NCI-H345 treated with DMSO at 0.1 percent for 48 hours (cell line): ENCODE measurements at regions not wholly inside any gene's neighbourhood (a gene's known extent, or its start where the extent isn't known, plus 50 kb on each side); places are given as distances from the start of the nearest gene placed in this dataset.
A peak's percentile ranks its signal among the peaks of the same experiment; 100 is the strongest.

Experiments
- DNase-seq: peaks from one replicate; lab custom pipeline; 2025; ENCODE audit not compliant: unreplicated experiment; lab: John Stamatoyannopoulos, UW

DNA sequence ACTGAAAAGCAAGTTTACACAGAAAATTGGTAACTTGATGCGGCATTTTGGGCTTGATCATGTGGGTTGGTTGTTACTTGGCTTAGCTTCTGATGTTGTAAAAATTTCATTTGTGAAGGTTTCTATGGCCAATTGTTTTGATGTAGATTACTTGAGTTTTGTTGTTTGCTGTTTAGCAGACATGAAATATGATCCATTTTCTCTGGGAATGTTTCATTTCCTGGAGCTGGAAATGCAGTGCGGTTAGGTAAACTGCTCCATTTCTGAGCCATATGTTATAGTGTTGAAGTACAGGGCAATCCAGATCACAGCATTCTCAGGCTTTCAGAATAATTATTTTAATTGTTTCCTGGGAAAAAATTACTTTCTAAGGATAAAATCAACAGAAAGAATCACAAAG lies 396.9 kb downstream of the ENC1 start:
- no peak for DNase-seq

- DNase-seq, result no peak
Measured at GRCh38 chr5:74242516-74242915, 398.0 kb downstream of the ENC1 start.

GRCh38 chr5:74241751-74242140 lies 398.8 kb downstream of the ENC1 start:
- DNase-seq, result no peak

- no peak for DNase-seq
Measured at GRCh38 chr5:74240783-74241750, 399.5 kb downstream of the ENC1 start.

GRCh38 chr5:74239261-74239660 lies 401.3 kb downstream of the ENC1 start:
- no peak for DNase-seq

- DNase-seq, result no peak
Measured at GRCh38 chr5:74237571-74238145, 402.9 kb downstream of the ENC1 start.

DNA sequence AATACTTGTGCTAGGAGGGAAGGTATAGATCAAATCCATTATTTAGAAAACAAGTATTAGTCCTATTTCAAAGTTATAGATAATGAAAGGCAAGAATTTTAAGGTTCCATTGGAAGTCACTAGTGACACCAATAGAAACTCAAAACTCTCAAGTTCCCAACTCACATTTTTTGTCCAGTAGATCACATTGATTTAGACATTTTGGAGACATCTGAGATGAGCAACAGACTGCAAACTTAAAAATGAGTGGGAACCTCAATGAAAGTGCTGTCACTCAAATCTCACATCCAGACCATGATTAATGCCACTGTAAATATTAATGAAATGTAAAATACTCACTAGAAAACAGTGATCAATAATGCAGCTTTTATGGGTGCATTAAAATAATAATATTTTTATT lies 405.0 kb downstream of the ENC1 start:
- no peak for DNase-seq

GRCh38 chr5:74233571-74233970 lies 407.0 kb downstream of the ENC1 start:
- DNase-seq, result no peak

DNA sequence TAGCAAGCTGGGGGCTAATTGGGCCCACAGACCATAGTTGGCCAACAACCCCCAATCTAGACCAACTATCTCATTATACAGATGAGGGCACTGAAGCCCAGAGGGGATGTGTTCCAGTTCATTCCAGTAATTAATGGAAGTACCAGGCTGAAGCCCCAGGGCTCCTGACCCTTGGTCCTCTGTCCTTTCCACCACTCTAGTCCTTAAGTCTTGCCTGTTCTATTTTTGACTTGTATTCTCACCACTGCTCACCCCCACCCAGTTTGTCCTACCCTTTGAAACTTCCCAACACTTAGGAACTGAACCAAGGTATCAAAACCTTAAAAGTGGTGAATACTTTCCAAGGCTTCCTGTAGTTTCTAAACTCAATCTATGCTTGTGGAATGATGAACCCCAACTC lies 407.4 kb downstream of the ENC1 start:
- DNase-seq, result no peak

DNA sequence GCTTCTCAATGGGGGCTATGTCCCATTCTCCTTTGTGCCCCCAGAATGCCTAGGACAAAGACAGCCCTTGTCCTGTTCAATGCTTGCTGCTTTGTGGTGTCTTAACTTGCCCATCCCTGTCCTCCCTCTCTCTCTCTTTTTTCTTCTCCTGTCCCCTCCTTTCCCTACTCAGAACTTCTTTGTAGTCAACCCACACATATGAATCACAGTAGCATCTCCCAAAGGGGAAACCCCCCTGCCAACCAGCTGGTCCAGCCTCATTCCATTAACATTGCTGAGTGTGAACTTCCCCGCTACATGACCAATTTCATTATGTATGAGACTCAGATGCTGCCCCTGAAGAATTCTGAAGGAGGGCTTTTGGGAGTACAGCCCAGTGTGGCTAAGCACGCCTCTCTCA lies 408.3 kb downstream of the ENC1 start:
- no peak for DNase-seq

DNA sequence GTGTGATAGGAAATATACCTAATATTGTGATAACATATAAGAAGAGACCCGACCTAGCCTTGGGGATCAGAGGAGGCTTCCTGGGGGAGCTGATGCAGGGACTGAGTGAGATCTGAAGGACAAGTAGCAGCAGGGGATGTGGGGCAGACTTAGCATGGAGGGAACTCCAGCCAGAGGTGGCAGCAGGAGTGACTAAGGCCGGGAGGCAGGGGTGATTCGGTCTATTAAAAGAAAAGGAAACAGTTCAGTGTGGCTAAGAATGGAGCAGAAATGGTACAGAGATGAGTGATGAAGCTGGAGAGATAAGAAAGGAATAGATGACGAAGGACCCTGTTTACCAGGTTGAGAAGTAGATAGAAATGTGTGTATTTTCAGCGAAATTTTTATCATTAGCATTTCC lies 408.8 kb downstream of the ENC1 start:
- no peak for DNase-seq

- no peak for DNase-seq
Measured at GRCh38 chr5:74226716-74227485, 413.6 kb downstream of the ENC1 start.

DNA sequence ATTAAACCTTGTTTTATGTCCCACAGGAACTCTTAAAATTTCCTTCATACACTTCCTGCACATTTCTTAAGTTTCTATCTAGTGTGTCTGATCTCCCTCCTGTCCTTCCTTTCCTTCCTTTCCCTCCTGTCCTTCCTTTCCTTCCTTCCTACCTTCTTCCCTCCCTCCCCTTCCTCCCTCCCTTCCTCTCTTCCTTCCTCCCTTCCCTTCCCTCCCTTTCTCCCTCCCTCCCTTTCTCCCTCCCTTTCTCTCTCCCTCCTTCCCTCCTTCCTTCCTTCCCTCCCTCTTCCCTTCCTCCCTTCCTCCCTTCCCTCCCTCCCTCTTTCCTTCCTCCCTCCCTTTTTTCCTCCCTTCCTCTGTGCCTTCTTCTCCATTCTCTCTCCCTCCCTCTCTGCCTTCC lies 414.9 kb downstream of the ENC1 start:
- DNase-seq, result no peak

- no peak for DNase-seq
Measured at GRCh38 chr5:74224331-74224730, 416.2 kb downstream of the ENC1 start.

DNA sequence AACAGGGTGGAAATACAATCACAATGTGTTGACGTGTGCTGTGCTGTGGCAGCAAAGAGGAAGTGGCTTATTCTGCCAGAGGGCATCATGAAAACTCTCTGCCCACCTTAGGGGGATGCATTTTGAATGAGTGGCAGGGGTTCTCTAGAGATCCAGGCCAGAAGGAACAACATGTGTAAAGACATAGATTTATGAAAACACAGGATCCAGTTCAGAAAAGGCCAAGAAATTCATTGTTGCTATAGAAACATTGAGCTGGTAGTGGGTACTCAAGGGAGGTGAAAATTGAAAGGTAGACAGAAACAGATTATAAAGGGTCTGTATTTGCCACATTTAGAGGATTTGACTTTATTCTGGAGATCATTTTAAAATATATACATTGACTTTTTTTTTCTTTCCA lies 417.7 kb downstream of the ENC1 start:
- no peak for DNase-seq

DNA sequence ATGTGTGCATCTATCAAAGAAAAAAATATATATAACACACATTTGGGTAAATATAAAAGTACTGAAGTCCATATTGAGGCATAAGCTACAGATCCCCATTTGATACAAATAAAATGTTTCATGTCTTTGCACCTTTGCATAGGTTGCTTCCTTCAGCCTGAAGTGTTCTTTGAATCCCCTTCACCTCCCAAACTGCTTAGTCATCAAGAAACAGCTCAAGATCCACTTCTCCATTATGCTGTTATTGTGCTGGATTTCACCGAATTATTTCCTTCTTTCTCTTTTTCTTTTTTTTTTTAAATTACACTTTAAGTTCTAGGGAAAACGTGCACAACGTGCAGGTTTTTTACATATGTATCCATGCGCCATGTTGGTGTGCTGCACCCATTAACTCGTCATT lies 419.1 kb downstream of the ENC1 start:
- DNase-seq, result no peak

DNA sequence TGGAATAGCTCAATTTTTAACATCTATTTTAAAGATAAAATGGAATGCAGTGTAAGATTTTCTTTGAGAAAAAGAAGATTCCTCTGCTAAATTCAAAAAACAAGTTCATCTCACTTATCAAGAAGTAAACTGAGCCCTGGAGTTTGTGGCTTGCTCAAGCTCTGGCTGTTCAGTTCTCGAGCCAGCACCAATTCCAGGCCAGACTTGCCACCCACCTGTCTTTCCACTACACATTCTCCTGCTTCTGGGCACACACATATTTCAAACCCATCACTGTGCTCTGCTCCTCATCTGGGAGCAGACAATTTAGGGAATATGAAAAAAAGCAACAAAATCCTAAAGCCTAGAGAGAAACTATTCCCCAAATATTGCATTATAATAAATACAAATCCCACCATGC lies 424.5 kb downstream of the ENC1 start:
- no peak for DNase-seq

- DNase-seq, result no peak
Measured at GRCh38 chr5:74212336-74212735, 428.2 kb downstream of the ENC1 start.

- no peak for DNase-seq
Measured at GRCh38 chr5:74209571-74209970, 431.0 kb downstream of the ENC1 start.

GRCh38 chr5:74206579-74207550 lies 433.7 kb downstream of the ENC1 start:
- DNase-seq, result peak; percentile 97
